ENCODE measurements at regions not wholly inside any gene's neighbourhood (a gene's known extent, or its start where the extent isn't known, plus 50 kb on each side); places are given as distances from the start of the nearest gene placed in this dataset.

GRCh38 chr12:14207905-14208551, 157.5 kb upstream of the ATF7IP start:
- TF ChIP-seq, protein P1, sequence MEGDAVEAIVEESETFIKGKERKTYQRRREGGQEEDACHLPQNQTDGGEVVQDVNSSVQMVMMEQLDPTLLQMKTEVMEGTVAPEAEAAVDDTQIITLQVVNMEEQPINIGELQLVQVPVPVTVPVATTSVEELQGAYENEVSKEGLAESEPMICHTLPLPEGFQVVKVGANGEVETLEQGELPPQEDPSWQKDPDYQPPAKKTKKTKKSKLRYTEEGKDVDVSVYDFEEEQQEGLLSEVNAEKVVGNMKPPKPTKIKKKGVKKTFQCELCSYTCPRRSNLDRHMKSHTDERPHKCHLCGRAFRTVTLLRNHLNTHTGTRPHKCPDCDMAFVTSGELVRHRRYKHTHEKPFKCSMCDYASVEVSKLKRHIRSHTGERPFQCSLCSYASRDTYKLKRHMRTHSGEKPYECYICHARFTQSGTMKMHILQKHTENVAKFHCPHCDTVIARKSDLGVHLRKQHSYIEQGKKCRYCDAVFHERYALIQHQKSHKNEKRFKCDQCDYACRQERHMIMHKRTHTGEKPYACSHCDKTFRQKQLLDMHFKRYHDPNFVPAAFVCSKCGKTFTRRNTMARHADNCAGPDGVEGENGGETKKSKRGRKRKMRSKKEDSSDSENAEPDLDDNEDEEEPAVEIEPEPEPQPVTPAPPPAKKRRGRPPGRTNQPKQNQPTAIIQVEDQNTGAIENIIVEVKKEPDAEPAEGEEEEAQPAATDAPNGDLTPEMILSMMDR (IDR thresholded peaks at IDR 0.05) = no peak
- TF ChIP-seq POLR2A (IDR thresholded peaks at IDR 0.05) = no peak

Measured in thyroid gland (tissue), 4 donors.